T-helper 9 cell (primary cell): ENCODE measurements at regions not wholly inside any gene's neighbourhood (a gene's known extent, or its start where the extent isn't known, plus 50 kb on each side); places are given as distances from the start of the nearest gene placed in this dataset.

Source experiments
- DNase-seq: peaks from one replicate; pipeline ENCODE4 v3.0.0-alpha.2; 2020

- no peak for DNase-seq
Observed at GRCh38 chr1:228923973-228924686, 188.9 kb downstream of the RHOU start.

- no peak for DNase-seq
Observed at GRCh38 chr1:228925691-228926090, 190.4 kb downstream of the RHOU start.

DNA sequence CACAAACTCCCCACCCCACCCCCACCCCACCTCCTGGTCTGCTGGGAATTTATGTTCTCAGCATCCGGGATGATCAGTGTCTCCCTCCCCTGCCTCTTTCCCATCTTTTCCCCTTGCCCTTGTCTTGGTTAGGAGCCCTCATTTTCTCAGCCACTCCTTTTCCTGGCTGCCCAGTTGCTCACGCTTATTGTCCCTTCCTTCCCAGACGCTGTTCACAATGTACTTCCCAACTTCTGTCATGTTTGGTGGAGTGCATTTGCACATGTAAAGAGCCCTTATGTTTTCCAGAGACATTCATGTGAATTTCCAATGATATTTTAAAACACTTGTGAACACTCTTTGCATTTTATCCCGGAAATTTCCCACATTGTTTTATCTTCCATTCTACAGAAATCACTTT is 192.1 kb downstream of the RHOU start:
- no peak for DNase-seq

DNA sequence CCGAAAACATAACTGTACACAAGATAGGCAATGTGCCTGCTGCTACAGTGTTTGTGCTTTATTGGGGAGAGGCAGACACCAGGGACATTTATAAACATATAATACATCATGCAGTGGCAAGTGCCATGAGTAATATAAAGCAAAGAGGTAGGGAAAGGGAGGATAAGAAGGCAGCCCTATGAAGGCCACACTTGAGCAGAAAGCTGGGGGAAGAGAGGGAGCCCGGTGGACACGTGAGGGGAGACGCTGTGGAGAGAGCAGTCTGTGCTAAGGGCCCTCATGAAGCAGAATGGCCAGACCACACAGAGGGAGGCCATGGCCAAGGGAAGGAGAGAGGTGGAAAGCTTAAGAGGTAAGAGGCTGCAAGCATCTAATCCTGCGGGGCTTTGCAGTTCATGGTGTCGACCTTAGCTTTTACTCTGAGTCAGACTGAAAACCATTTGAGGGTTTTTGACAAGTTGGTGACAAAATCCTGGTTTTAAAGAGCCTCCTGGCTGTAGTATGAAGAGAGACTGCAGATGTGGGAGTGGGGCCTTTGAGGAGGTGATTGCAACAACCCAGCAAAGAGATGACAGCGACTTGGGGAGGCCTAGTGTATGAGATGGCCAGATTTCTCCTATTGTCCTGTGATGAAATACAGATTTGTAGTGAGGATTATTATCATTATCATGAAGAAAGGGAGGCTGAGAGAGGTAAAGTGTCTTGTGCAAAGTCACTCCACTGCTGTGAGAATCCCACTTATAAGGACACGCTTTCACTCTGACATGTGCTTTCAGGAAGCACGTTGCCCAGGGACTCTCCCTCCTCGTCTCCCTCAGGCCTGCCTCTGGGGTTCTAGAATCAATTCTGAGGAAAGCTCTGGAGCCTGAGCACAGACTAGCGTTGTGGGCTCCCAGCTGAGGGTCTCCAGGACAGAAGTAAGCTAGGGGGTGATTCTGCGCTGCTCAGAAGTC is 192.9 kb downstream of the RHOU start:
- no peak for DNase-seq

DNA sequence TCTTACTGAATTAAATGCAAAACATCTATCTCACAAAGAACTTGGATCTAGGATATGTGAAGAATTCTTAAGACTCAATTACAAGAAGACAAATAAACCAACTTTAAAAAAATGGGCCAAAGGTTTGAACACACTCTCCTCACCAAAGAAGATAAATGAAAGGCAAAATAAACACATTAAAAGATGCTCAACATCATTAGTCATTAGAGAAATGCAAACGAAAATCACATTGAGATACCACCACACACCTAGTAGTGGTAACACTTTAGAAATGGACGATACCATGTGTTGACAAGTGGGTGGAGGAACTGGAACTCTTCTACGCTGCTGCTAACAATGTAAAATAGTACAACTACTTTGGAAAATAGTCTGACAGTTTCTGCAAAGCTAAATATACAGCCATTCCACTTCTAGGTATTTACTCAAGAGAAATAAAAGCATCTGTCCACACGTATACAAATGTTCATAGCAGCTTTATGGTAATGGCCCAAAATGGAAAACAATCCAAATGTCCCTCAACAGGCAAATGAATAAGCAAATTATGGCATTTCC is 194.3 kb downstream of the RHOU start:
- DNase-seq: no peak

GRCh38 chr1:228930479-228930957 is 195.2 kb downstream of the RHOU start:
- DNase-seq: no peak

GRCh38 chr1:228933753-228934152 is 198.5 kb downstream of the RHOU start:
- no peak for DNase-seq

GRCh38 chr1:228935198-228935663 is 200.0 kb downstream of the RHOU start:
- DNase-seq: no peak

DNA sequence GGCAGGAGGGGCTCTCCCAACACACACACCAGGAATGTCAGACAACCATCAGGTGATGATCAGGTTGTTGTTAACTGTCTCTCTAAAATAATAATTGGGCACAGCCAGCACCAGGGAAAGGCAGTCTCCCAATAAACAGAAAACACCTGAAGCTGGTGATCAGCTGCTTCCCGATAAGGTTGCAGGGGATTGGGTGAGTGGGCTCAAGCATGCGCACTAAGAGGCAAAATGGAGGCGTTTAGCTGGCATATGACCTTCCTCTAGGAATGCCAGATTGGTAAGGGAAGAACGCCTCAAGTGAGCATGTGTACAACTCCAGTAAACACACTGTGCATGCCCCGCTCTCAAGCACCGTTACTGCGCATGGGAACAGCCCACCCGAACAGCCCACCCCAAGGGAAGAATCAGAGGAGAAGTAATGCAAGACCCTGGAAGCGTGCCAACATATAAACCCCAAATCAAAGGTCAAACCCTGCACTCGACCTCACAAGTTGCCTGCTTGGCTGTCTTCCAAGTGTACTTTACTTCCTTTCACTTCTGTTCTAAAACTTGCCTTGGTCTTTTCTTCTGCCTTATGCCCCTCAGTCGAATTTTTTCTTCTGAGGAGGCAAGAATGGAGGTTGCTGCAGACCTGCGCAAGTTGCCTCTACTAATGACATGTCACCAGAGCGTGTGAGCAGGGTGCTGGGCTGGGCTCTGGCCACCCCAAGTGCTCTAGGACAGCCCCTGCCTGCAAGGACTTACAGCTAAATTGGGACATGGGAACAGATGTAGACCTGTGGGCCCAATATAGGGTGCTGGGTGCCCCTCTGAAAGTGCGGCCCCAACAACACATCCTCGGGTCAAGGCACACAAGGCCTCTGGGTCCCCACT is 200.8 kb downstream of the RHOU start:
- no peak for DNase-seq

DNA sequence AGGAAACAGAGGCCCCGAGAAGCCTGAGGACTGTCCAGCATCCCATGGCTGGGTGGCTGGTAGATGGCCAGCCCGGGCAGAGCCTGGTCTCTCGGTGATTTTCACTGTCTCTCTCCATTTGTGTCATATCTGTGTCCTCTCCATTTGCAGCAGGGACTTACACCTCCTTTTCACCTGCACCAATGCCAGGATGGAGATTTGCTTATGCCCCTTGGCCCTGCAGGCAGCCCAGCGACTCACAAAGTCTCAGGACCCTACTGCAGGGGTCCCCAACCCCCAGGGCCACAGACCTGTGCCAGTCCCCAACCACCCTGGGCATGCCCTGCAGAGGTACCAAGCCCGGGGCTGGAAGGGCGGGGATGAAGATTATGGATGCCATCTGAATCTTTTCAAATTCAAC is 201.6 kb downstream of the RHOU start:
- no peak for DNase-seq

- DNase-seq: no peak
Observed at GRCh38 chr1:228937351-228937750, 202.1 kb downstream of the RHOU start.

DNA sequence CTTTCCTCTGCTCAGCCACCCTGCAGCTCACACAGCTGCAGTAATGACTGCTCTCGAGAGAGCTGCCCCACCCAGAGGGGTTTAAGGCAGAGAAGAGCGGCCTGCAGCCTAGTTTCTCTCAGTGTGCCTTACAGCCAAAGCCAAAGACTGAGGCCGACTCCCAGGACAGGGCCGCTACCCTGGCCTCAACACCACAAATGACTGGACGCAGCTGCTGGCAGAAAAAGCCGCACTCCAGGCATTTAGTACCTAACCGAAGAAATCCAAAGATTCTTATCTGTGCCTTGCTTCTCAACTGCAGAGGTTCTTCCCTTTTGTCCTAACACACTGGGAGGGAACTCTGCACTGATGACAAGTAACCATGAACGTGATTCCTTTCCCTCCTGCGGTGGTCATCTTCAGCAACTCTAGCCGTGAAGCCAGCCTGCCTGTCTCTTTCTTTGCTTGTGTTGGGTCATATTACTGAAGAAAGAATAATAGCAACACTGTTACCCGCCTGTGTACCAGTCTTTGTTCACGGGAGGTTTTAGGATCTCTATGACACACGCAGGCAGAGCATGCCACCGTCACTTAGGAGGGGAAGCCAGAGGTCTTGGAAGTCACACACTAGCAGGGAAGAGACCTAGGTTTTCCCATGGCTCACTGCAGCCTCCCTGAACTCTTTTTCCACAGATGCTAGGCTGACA is 202.7 kb downstream of the RHOU start:
- DNase-seq: no peak

- no peak for DNase-seq
Observed at GRCh38 chr1:228938537-228938901, 203.2 kb downstream of the RHOU start.

DNA sequence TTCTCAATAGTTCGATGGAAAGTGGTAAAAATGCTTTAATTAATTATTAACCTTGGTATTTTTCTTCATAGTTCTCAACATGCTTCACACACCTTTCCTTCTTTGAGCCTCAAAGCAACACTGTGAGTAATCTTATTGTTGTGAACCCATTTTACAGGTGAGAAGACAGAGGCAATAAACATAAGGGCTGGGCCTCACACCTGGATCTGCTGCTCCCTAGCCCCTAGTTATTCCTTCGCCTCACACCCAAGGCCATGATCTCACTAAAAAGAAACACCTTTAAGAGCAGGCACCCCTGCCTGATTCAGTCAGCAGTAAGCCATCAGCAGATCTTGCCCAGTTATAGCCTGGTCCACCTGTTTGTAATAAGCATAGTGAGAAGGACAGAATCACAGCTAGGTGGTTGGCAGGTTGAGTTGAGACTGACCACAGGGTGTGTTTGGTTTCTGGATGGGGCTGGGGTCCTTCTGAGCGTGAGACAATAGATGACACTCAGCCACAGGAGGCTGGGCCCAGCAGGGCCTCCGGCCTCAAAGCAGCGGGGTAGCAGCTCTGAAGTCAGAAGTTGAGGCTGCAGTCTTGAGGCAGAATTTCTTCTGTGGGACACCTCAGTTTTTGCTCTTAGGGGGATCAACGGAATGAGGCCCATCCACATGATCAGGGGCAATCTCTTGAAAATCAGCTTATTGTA is 203.9 kb downstream of the RHOU start:
- no peak for DNase-seq

DNA sequence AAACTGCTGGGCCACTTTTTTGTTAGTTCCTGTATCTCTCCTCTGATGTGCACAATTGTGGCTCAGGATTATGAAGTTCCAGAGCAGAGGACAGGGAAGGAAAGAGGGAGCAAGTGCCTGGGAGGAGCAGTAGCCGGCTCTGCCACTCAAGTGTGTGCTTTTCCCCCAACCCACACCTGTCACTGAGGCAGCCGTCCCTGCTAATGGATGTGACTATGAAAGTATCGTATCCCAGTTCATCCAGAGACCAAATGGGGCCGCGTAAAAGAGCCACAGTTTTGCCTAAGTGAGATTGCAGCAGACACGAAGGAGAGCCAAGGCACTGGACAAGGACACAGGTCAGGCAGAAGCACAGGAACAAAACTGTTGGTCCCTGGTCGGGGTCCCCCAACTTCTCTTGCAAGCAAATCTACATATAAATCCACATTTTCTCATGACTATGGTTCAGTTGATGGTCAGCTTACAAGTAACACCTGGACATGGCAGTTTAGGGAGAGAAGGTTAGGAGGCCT is 204.7 kb downstream of the RHOU start:
- DNase-seq: no peak

GRCh38 chr1:228940526-228940925 is 205.2 kb downstream of the RHOU start:
- no peak for DNase-seq

GRCh38 chr1:228940926-228941325 is 205.6 kb downstream of the RHOU start:
- DNase-seq: no peak

GRCh38 chr1:228941666-228942065 is 206.4 kb downstream of the RHOU start:
- DNase-seq: no peak

- no peak for DNase-seq
Observed at GRCh38 chr1:228943436-228943835, 208.2 kb downstream of the RHOU start.

DNA sequence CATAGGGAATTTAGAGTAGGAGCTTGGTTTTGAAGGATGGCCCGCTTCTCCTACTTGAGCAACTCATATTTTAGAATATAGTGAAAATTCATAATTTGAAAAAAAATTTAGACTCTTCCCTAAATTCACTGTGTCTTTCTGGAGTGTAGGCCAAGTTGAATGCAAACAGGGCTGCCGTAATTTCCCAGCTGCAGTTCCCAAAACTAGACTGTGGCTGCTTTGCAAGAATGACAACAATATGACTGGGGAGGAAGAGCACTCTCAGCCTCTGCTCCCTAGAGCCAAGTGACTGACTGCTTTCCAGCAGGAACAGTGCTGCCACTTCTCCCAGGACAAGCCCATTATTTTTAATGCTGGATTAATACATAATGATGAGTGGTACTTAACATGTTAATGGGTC is 209.0 kb downstream of the RHOU start:
- no peak for DNase-seq

GRCh38 chr1:228944935-228945371 is 209.7 kb downstream of the RHOU start:
- no peak for DNase-seq
